ENCODE measurements at regions not wholly inside any gene's neighbourhood (a gene's known extent, or its start where the extent isn't known, plus 50 kb on each side); places are given as distances from the start of the nearest gene placed in this dataset.

- no peak for DNase-seq
- no peaks in the 10 kb centered on the region for H3K27me3 ChIP-seq (ENCODE audit: low read depth)
- TF ChIP-seq CTCF (IDR thresholded peaks at IDR 0.05) = no peak
- peaks cover 4% of the 10 kb centered on the region for H3K4me1 ChIP-seq
- intact Hi-C loops (cut with DNase I) = no loop called here
- no peaks in the 10 kb centered on the region for H3K9me3 ChIP-seq
- H3K4me3 ChIP-seq = no peak overlapping the region
- ATAC-seq = no peak
- H3K36me3 ChIP-seq = no peaks in the 10 kb centered on the region
- no peak overlapping the region for H3K27ac ChIP-seq
Observed at GRCh38 chr6:137784583-137784982, 82.5 kb upstream of the TNFAIP3 start.

GRCh38 chr6:137787016-137787415 is 80.0 kb upstream of the TNFAIP3 start:
- Histone ChIP-seq H3K4me1 (peaks cover 14% of the 10 kb centered on the region), H3K4me3 (no peak overlapping the region), H3K27ac (no peak overlapping the region), H3K9me3 (no peaks in the 10 kb centered on the region), H3K27me3 (ENCODE audit: low read depth) (no peaks in the 10 kb centered on the region), H3K36me3 (no peaks in the 10 kb centered on the region)
- no peak for ATAC-seq
- no peak for TF ChIP-seq CTCF (IDR thresholded peaks at IDR 0.05)
- no peak for DNase-seq
- intact Hi-C loops (cut with DNase I) = no loop called here

- H3K9me3 ChIP-seq = no peaks in the 10 kb centered on the region
- H3K4me1 ChIP-seq = peaks cover 14% of the 10 kb centered on the region
- no peak overlapping the region for H3K4me3 ChIP-seq
- H3K27me3 ChIP-seq (ENCODE audit: low read depth) = no peaks in the 10 kb centered on the region
- ATAC-seq (no peak), DNase-seq (no peak)
- no peak for TF ChIP-seq CTCF (IDR thresholded peaks at IDR 0.05)
- H3K36me3 ChIP-seq = no peaks in the 10 kb centered on the region
- intact Hi-C loops (cut with DNase I) = no loop called here
- no peak overlapping the region for H3K27ac ChIP-seq
Observed at GRCh38 chr6:137788248-137788647, 78.8 kb upstream of the TNFAIP3 start.

DNA sequence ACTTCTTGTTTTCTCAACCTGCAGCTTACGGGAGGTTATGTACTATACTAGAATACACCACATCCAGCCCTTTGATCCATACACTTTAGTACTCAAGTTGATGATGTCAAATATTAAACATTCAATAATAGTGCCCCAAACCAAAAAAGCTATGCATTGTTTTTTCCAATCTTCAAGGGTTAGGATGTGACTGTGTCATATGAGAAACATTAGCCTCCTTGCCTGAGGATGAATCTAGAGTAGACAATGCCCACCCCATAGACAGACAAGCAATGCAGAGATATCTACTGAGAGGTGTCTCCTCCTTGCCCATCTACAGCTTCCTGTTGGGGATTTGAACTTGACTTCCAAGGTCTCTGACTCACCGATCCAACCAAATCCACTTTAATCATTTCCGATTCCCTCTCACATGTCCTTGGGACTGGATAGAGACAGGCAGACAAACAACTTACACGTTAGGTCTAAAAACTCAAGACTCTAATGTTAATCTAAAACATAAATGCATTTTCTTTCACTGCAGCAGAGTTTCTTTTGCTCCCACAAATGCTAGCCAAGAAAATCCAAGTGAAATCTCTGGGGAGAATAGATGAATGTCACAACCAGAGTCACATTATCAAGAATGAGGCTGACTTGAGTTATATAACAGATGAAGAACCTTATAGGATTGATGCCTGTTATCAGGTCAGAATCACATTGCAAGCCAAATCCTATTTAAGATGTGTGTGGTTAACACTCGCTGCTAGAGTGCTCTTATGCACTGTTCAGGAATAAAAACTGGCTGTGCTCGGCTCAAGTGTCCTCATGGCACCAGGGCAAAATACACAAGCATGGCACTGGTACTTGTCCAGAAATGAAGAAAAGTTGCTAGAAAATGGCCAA is 75.5 kb upstream of the TNFAIP3 start:
- Histone ChIP-seq H3K36me3 (no peaks in the 10 kb centered on the region), H3K4me1 (peaks cover 10% of the 10 kb centered on the region), H3K9me3 (no peaks in the 10 kb centered on the region), H3K27me3 (ENCODE audit: low read depth) (no peaks in the 10 kb centered on the region), H3K27ac (no peak overlapping the region), H3K4me3 (no peak overlapping the region)
- peak; percentile 64 to 74 for ATAC-seq
- no peak for DNase-seq
- TF ChIP-seq CTCF (IDR thresholded peaks at IDR 0.05) = no peak
- intact Hi-C loops (cut with DNase I) = no loop called here

GRCh38 chr6:137792160-137793033 is 74.7 kb upstream of the TNFAIP3 start:
- H3K36me3 ChIP-seq = no peaks in the 10 kb centered on the region
- ATAC-seq (no peak), DNase-seq (no peak)
- H3K9me3 ChIP-seq = no peaks in the 10 kb centered on the region
- no peak overlapping the region for H3K4me3 ChIP-seq
- intact Hi-C loops (cut with DNase I) = no loop called here
- no peak overlapping the region for H3K27ac ChIP-seq
- TF ChIP-seq CTCF (IDR thresholded peaks at IDR 0.05) = no peak
- no peaks in the 10 kb centered on the region for H3K27me3 ChIP-seq (ENCODE audit: low read depth)
- peaks cover 10% of the 10 kb centered on the region for H3K4me1 ChIP-seq
